ENCODE measurements at regions not wholly inside any gene's neighbourhood (a gene's known extent, or its start where the extent isn't known, plus 50 kb on each side); places are given as distances from the start of the nearest gene placed in this dataset.

GRCh38 chr1:30637183-30637980, 86.0 kb downstream of the MATN1 start:
- no peak for DNase-seq

- DNase-seq, result no peak
These were observed 86.8 kb downstream of the MATN1 start for GRCh38 chr1:30636621-30637020.

GRCh38 chr1:30635391-30635975, 87.9 kb downstream of the MATN1 start:
- DNase-seq, result no peak

GRCh38 chr1:30634507-30634906, 88.9 kb downstream of the MATN1 start:
- no peak for DNase-seq

GRCh38 chr1:30633294-30633693, 90.1 kb downstream of the MATN1 start:
- DNase-seq, result no peak

- no peak for DNase-seq
These were observed 90.9 kb downstream of the MATN1 start for GRCh38 chr1:30632481-30632880.

- DNase-seq, result no peak
These were observed 91.7 kb downstream of the MATN1 start for GRCh38 chr1:30631700-30632099.

- no peak for DNase-seq
These were observed 93.9 kb downstream of the MATN1 start for GRCh38 chr1:30629501-30629900.

GRCh38 chr1:30627994-30628393, 95.4 kb downstream of the MATN1 start:
- no peak for DNase-seq

- DNase-seq, result no peak
These were observed 96.2 kb downstream of the MATN1 start for GRCh38 chr1:30627206-30627605.

- no peak for DNase-seq
These were observed 100.0 kb downstream of the MATN1 start for GRCh38 chr1:30623431-30623830.

GRCh38 chr1:30619619-30620018, 103.8 kb downstream of the MATN1 start:
- no peak for DNase-seq

GRCh38 chr1:30618335-30618747, 105.0 kb downstream of the MATN1 start:
- DNase-seq, result no peak

- no peak for DNase-seq
These were observed 106.6 kb downstream of the MATN1 start for GRCh38 chr1:30616759-30617158.

GRCh38 chr1:30615816-30616590, 107.4 kb downstream of the MATN1 start:
- DNase-seq, result no peak

GRCh38 chr1:30615076-30615795, 108.1 kb downstream of the MATN1 start:
- no peak for DNase-seq

GRCh38 chr1:30613188-30613587, 110.2 kb downstream of the MATN1 start:
- DNase-seq, result no peak

GRCh38 chr1:30612536-30613065, 110.8 kb downstream of the MATN1 start:
- DNase-seq, result no peak

GRCh38 chr1:30611741-30612309, 111.6 kb downstream of the MATN1 start:
- DNase-seq, result no peak

GRCh38 chr1:30610917-30611316, 112.5 kb downstream of the MATN1 start:
- DNase-seq, result no peak

- DNase-seq, result no peak
These were observed 113.4 kb downstream of the MATN1 start for GRCh38 chr1:30609999-30610345.

GRCh38 chr1:30609336-30609998, 113.9 kb downstream of the MATN1 start:
- DNase-seq, result no peak
